Prostate gland (tissue), 2 donors: ENCODE measurements at regions not wholly inside any gene's neighbourhood (a gene's known extent, or its start where the extent isn't known, plus 50 kb on each side); places are given as distances from the start of the nearest gene placed in this dataset.
A peak's percentile ranks its signal among the peaks of the same experiment; 100 is the strongest.

Experiments used
- DNase-seq: peaks from one replicate; pipeline ENCODE4 v3.0.0-alpha.2; 2019; ENCODE audit warnings: low spot score
- H3K27ac ChIP-seq, 2 donors: fragments of 200-600 bp; sonication (generic); 2 replicates each; pipeline ENCODE4 v1.5.1; 2017 to 2019
- H3K27me3 ChIP-seq: fragments of 200-600 bp; sonication (generic); replicated peaks from 2 replicates; pipeline ENCODE4 v1.5.1; 2019; ENCODE audit not compliant: insufficient read depth
- H3K36me3 ChIP-seq, 2 donors: fragments of 200-600 bp; sonication (generic); 1 replicate in 1 of 2; 2 replicates in 1 of 2; pipeline versions ENCODE4 v1.5.1 to v1.8.1; 2017 to 2019
- H3K4me1 ChIP-seq: fragments of 200-600 bp; sonication (generic); replicated peaks from 2 replicates; pipeline ENCODE4 v1.5.1; 2019
- H3K4me3 ChIP-seq, 2 donors: fragments of 200-600 bp; sonication (generic); 2 replicates each; pipeline ENCODE4 v1.5.1; 2017 to 2019
- H3K9me3 ChIP-seq: fragments of 200-600 bp; sonication (generic); 2 replicates; pipeline ENCODE4 v1.5.1; 2017
- CTCF ChIP-seq, 4 experiments: fragments of 200-600 bp in 2 of 4; fragments of 450-650 bp in 2 of 4; sonication (generic) in 2 of 4; IDR thresholded peaks; 1 replicate in 3 of 4; 2 replicates in 1 of 4; pipeline ENCODE4 v1.5.1; 2016 to 2019; ENCODE audit warnings: antibody characterized with exemption in 4 of 4, mild to moderate bottlenecking in 2 of 4, moderate library complexity in 2 of 4
- POLR2A ChIP-seq: fragments of 450-650 bp; IDR thresholded peaks from one replicate; pipeline ENCODE4 v1.6.1; 2016; ENCODE audit warnings: antibody characterized with exemption, mild to moderate bottlenecking
- POLR2AphosphoS5 ChIP-seq: sonication (generic); formaldehyde crosslinking; IDR thresholded peaks from one replicate; pipeline ENCODE4 v1.6.1; 2017; ENCODE audit warnings: antibody characterized with exemption
- WGBS: methylation state at CpG from one replicate; pipeline ENCODE4 v1.1.5; 2018; 5-methylcytosine and 5-hydroxymethylcytosine counted together
- intact Hi-C: fragments of 100-400 bp; cut with DNase I; formaldehyde crosslinking; loops from one replicate; pipeline ENCODE4 v1.14.2; 2022

GRCh38 chr18:34649080-34649479 lies 61.0 kb upstream of the DTNA start:
- Histone ChIP-seq H3K4me1 (no peaks in the 10 kb centered on the region), H3K27me3 (no peaks in the 10 kb centered on the region), H3K9me3 (no peaks in the 10 kb centered on the region), H3K36me3 (no peaks in the 10 kb centered on the region), H3K4me3 (no peak overlapping the region), H3K27ac (no peak overlapping the region)
- WGBS = 10% methylated on average over 4 of the region's 4 CpGs
- intact Hi-C loops = no loop called here
- DNase-seq = no peak
- no peak for TF ChIP-seq POLR2A
- TF ChIP-seq POLR2AphosphoS5 = no peak

- Histone ChIP-seq H3K4me3 (no peak overlapping the region), H3K4me1 (no peaks in the 10 kb centered on the region), H3K9me3 (no peaks in the 10 kb centered on the region), H3K36me3 (no peaks in the 10 kb centered on the region), H3K27me3 (no peaks in the 10 kb centered on the region), H3K27ac (no peak overlapping the region)
- 14% methylated on average over 5 of the region's 5 CpGs for WGBS
- DNase-seq = no peak
- TF ChIP-seq CTCF (IDR thresholded peaks at IDR 0.05) = no peak
- no peak for TF ChIP-seq POLR2AphosphoS5
- no peak for TF ChIP-seq POLR2A
- intact Hi-C loops = no loop called here
Observed at GRCh38 chr18:34650121-34650545, 60.0 kb upstream of the DTNA start.

GRCh38 chr18:34651586-34652369 lies 58.3 kb upstream of the DTNA start:
- intact Hi-C loops = no loop called here
- no peak for TF ChIP-seq CTCF (IDR thresholded peaks at IDR 0.05)
- no peak for TF ChIP-seq POLR2AphosphoS5
- TF ChIP-seq POLR2A = no peak
- 74% methylated on average over 6 of the region's 6 CpGs for WGBS
- Histone ChIP-seq H3K9me3 (no peaks in the 10 kb centered on the region), H3K4me3 (no peak overlapping the region), H3K27ac (no peak overlapping the region), H3K4me1 (no peaks in the 10 kb centered on the region), H3K27me3 (no peaks in the 10 kb centered on the region), H3K36me3 (no peaks in the 10 kb centered on the region)
- no peak for DNase-seq

- Histone ChIP-seq H3K4me3 (no peak overlapping the region), H3K36me3 (no peaks in the 10 kb centered on the region), H3K4me1 (no peaks in the 10 kb centered on the region), H3K27me3 (no peaks in the 10 kb centered on the region), H3K27ac (no peak overlapping the region), H3K9me3 (no peaks in the 10 kb centered on the region)
- WGBS = 78% methylated on average over 2 of the region's 2 CpGs
- intact Hi-C loops = loop anchor here (5.0 kb wide), 1 partner anchor 58 kb away; no protein-coding TSS in a partner anchor
- TF ChIP-seq POLR2AphosphoS5 (no peak), CTCF (IDR thresholded peaks at IDR 0.05) (no peak), POLR2A (no peak)
- no peak for DNase-seq
Observed at GRCh38 chr18:34655131-34655530, 55.0 kb upstream of the DTNA start.

GRCh38 chr18:34657860-34658500 lies 52.1 kb upstream of the DTNA start:
- H3K27me3 ChIP-seq = no peaks in the 10 kb centered on the region
- WGBS = 66% methylated on average over 4 of the region's 4 CpGs
- H3K36me3 ChIP-seq = no peaks in the 10 kb centered on the region
- H3K4me3 ChIP-seq = no peak overlapping the region
- intact Hi-C loops = loop anchor here (5.0 kb wide), 1 partner anchor 61 kb away; no protein-coding TSS in a partner anchor
- TF ChIP-seq POLR2A = no peak
- no peak for TF ChIP-seq CTCF (IDR thresholded peaks at IDR 0.05)
- TF ChIP-seq POLR2AphosphoS5 = no peak
- no peaks in the 10 kb centered on the region for H3K9me3 ChIP-seq
- no peaks in the 10 kb centered on the region for H3K4me1 ChIP-seq
- peak overlapping the region in 1 of 2 donors; percentile 21 for H3K27ac ChIP-seq
- DNase-seq = no peak
